ENCODE measurements at regions not wholly inside any gene's neighbourhood (a gene's known extent, or its start where the extent isn't known, plus 50 kb on each side); places are given as distances from the start of the nearest gene placed in this dataset.

DNA sequence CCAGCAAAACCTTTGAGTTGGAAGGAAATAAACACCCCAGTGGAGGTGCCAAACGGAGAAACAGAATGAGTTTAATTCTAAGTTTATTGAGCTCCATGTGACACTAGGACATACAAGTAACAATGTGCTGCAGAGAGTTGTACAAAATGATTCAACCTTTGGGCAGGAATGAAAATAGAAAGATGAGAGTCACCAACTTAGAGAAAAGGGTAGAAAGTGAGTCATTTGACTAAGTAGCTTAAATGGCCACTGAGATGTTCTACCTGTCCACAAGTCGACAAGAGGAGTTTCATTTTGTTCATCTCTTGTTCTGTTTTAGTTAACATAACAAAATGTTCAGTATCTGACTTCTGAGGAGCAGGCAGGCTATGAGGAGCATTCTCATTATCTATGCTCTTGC, 284.7 kb downstream of the NR2F1-AS1 start:
- TF ChIP-seq, protein P1, sequence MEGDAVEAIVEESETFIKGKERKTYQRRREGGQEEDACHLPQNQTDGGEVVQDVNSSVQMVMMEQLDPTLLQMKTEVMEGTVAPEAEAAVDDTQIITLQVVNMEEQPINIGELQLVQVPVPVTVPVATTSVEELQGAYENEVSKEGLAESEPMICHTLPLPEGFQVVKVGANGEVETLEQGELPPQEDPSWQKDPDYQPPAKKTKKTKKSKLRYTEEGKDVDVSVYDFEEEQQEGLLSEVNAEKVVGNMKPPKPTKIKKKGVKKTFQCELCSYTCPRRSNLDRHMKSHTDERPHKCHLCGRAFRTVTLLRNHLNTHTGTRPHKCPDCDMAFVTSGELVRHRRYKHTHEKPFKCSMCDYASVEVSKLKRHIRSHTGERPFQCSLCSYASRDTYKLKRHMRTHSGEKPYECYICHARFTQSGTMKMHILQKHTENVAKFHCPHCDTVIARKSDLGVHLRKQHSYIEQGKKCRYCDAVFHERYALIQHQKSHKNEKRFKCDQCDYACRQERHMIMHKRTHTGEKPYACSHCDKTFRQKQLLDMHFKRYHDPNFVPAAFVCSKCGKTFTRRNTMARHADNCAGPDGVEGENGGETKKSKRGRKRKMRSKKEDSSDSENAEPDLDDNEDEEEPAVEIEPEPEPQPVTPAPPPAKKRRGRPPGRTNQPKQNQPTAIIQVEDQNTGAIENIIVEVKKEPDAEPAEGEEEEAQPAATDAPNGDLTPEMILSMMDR (IDR thresholded peaks at IDR 0.05), result no peak
- no peak for TF ChIP-seq EP300 (IDR thresholded peaks at IDR 0.05)
